Glutamatergic neuron (in vitro differentiated cells): ENCODE measurements at regions not wholly inside any gene's neighbourhood (a gene's known extent, or its start where the extent isn't known, plus 50 kb on each side); places are given as distances from the start of the nearest gene placed in this dataset.

Source experiments
- DNase-seq: peaks from one replicate; pipeline ENCODE4 v3.0.0; 2022
- H3K27ac Mint-ChIP-seq: one replicate; pipeline ENCODE4 v1.8.0; 2020; ENCODE audit warnings: mild to moderate bottlenecking, mixed read lengths, inconsistent platforms; ENCODE audit not compliant: unreplicated experiment
- H3K27me3 Mint-ChIP-seq: one replicate; pipeline ENCODE4 v1.8.0; 2020; ENCODE audit warnings: mild to moderate bottlenecking, moderate library complexity, mixed read lengths, inconsistent platforms; ENCODE audit not compliant: unreplicated experiment
- H3K36me3 Mint-ChIP-seq: one replicate; pipeline ENCODE4 v1.8.0; 2020; ENCODE audit warnings: mild to moderate bottlenecking, mixed read lengths, inconsistent platforms; ENCODE audit not compliant: unreplicated experiment
- H3K4me1 Mint-ChIP-seq: one replicate; pipeline ENCODE4 v1.8.0; 2020; ENCODE audit warnings: mild to moderate bottlenecking, low read depth, mixed read lengths, inconsistent platforms; ENCODE audit not compliant: unreplicated experiment
- H3K4me3 Mint-ChIP-seq: one replicate; pipeline ENCODE4 v1.8.0; 2020; ENCODE audit warnings: mild to moderate bottlenecking, mixed read lengths, inconsistent platforms; ENCODE audit not compliant: unreplicated experiment
- H3K9me3 Mint-ChIP-seq: one replicate; pipeline ENCODE4 v1.8.0; 2020; ENCODE audit warnings: mild to moderate bottlenecking, moderate library complexity, mixed read lengths, inconsistent platforms; ENCODE audit not compliant: unreplicated experiment
- TF ChIP-seq, protein P1 (sequence below): fragments of 200-600 bp; sonication (generic); IDR thresholded peaks from one replicate; pipeline ENCODE4 v1.5.0; 2021; ENCODE audit not compliant: partially characterized antibody, unreplicated experiment

DNA sequence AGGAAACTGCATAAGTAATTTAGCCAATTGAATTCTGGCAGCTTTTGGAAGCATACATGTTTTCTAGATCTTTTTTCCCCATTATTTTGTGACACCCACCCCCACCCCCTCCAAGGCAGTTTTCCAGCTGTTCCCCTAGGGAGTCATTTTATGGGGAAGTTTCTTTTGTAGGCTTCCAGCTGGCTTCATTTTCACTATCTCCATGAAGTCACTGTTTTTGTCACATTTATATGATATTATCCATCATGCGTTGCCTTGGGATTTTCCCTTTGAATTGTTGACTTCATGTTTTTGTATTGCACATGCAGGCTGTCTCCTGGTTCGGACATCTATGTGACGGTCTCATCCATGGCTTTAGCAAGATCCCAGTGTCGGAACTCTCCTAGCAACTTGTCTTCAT is 233.6 kb upstream of the RGS6 start:
- TF ChIP-seq, protein P1, sequence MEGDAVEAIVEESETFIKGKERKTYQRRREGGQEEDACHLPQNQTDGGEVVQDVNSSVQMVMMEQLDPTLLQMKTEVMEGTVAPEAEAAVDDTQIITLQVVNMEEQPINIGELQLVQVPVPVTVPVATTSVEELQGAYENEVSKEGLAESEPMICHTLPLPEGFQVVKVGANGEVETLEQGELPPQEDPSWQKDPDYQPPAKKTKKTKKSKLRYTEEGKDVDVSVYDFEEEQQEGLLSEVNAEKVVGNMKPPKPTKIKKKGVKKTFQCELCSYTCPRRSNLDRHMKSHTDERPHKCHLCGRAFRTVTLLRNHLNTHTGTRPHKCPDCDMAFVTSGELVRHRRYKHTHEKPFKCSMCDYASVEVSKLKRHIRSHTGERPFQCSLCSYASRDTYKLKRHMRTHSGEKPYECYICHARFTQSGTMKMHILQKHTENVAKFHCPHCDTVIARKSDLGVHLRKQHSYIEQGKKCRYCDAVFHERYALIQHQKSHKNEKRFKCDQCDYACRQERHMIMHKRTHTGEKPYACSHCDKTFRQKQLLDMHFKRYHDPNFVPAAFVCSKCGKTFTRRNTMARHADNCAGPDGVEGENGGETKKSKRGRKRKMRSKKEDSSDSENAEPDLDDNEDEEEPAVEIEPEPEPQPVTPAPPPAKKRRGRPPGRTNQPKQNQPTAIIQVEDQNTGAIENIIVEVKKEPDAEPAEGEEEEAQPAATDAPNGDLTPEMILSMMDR, result no peak
- no peak for DNase-seq
- H3K9me3 Mint-ChIP-seq, result no peaks in the 10 kb centered on the region
- H3K36me3 Mint-ChIP-seq, result no peaks in the 10 kb centered on the region
- no peak overlapping the region for H3K27ac Mint-ChIP-seq
- peaks cover 9% of the 10 kb centered on the region for H3K4me1 Mint-ChIP-seq
- H3K27me3 Mint-ChIP-seq, result no peaks in the 10 kb centered on the region
- no peak overlapping the region for H3K4me3 Mint-ChIP-seq

DNA sequence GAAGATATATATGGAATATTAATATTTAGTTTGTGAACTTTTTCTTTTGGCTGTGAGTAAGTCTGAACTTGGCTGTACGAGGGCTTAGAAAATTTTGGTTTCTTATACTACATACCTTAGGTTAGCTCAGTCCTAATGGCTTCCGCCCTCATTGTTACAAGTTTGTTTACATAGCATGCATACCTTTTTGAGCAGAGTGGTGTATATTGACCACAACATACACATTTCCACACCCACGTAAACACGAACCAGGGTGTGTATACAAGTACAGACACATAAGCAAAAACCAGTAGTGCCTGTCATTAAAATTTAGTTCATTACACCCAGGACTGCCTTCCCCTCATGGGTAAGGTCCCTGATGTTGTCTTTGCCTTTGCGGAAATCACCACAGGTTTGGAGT is 230.2 kb upstream of the RGS6 start:
- H3K27ac Mint-ChIP-seq, result no peak overlapping the region

DNA sequence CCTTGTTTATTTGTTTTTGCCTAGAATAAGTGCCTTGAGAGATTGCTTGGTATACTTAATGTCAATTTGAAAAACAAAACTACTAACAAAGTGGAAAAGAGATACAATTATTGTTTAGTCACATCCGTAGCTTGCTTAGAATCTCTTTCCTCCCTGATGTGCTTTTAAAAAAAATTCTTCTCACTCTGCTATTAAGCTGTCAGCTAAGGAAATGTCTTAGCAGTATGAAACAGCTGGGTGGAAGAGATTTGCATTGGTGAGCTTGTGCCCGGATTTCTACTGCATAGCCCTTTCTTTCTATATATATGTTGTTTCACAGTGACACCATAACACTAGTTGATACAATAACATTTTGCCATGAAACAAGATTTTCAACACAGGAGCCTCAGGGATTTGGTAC is 229.4 kb upstream of the RGS6 start:
- H3K36me3 Mint-ChIP-seq, result no peaks in the 10 kb centered on the region
- no peaks in the 10 kb centered on the region for H3K9me3 Mint-ChIP-seq
- TF ChIP-seq, protein P1, result no peak
- no peak overlapping the region for H3K4me3 Mint-ChIP-seq
- no peaks in the 10 kb centered on the region for H3K27me3 Mint-ChIP-seq
- peaks cover 10% of the 10 kb centered on the region for H3K4me1 Mint-ChIP-seq
- H3K27ac Mint-ChIP-seq, result no peak overlapping the region
- DNase-seq, result no peak

More for the DNA sequence above, 230.2 kb upstream of the RGS6 start:
- peaks cover 10% of the 10 kb centered on the region for H3K4me1 Mint-ChIP-seq
- no peaks in the 10 kb centered on the region for H3K27me3 Mint-ChIP-seq
- DNase-seq, result no peak
- TF ChIP-seq, protein P1, result no peak
- no peaks in the 10 kb centered on the region for H3K36me3 Mint-ChIP-seq
- H3K9me3 Mint-ChIP-seq, result no peaks in the 10 kb centered on the region
- no peak overlapping the region for H3K4me3 Mint-ChIP-seq

DNA sequence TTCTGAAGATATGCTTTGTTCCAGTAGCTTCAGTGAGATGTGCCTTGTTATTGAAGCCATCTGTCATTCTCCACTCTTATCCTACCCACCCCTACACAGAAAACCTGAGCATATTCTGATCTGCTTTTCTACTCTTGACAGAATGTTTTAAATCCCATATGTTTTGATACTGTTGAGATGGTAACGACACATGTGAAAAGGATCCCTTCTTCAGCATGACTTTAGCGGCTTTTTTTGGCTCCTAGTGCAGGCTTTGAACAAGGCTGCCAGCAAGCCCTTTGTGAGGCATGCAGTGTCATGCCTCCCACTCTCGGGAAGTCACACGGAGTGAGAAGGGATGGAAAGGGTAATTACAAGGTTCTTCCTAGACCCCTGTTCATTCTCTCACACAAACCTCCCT is 228.8 kb upstream of the RGS6 start:
- Mint-ChIP-seq H3K4me1 (peaks cover 10% of the 10 kb centered on the region), H3K4me3 (no peak overlapping the region), H3K9me3 (no peaks in the 10 kb centered on the region), H3K27me3 (no peaks in the 10 kb centered on the region), H3K36me3 (no peaks in the 10 kb centered on the region), H3K27ac (peak overlapping the region; percentile 69)
- no peak for DNase-seq
- TF ChIP-seq, protein P1, result no peak

DNA sequence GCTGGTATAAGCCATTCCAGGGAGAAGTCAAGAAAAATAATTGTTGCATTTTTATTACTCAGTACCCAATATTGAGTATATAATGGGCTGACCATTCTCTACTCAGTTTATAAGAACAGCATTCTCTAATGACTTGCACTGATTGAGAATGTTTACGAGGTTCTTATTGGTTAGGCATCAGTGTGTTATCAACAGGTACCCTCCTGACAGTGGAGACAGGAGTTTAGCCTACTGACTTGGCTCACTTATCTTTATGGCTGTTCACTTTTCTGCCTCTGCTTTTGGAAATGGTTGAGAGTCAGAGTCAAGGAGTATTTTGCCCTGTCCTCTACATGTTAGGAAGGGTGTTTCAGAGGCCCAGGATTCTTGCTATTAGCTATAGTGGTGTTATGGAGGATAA is 228.0 kb upstream of the RGS6 start:
- H3K27ac Mint-ChIP-seq, result no peak overlapping the region
- no peak overlapping the region for H3K4me3 Mint-ChIP-seq
- DNase-seq, result no peak
- TF ChIP-seq, protein P1, result no peak
- no peaks in the 10 kb centered on the region for H3K27me3 Mint-ChIP-seq
- H3K4me1 Mint-ChIP-seq, result peaks cover 10% of the 10 kb centered on the region
- no peaks in the 10 kb centered on the region for H3K36me3 Mint-ChIP-seq
- H3K9me3 Mint-ChIP-seq, result no peaks in the 10 kb centered on the region
